Right renal pelvis (tissue), 4 donors: ENCODE measurements at regions not wholly inside any gene's neighbourhood (a gene's known extent, or its start where the extent isn't known, plus 50 kb on each side); places are given as distances from the start of the nearest gene placed in this dataset.

Experiments
- DNase-seq, 4 donors: peaks; one replicate each; pipeline ENCODE4 v3.0.0-alpha.2; 2013; ENCODE audit warnings: low read depth in 4 of 4, low spot score in 3 of 4, missing footprints in 1 of 4

GRCh38 chr16:6047325-6047724 is 949.7 kb upstream of the EEF2KMT start:
- DNase-seq: no peak

- no peak for DNase-seq
These were observed 941.5 kb upstream of the EEF2KMT start for GRCh38 chr16:6038941-6039645.

GRCh38 chr16:6035161-6035560 is 937.6 kb upstream of the EEF2KMT start:
- no peak for DNase-seq

GRCh38 chr16:6034511-6034910 is 936.9 kb upstream of the EEF2KMT start:
- no peak for DNase-seq

- DNase-seq: no peak
These were observed 934.8 kb upstream of the EEF2KMT start for GRCh38 chr16:6032438-6032837.

- no peak for DNase-seq
These were observed 934.0 kb upstream of the EEF2KMT start for GRCh38 chr16:6031567-6031966.

- DNase-seq: no peak
These were observed 933.5 kb upstream of the EEF2KMT start for GRCh38 chr16:6031102-6031501.

GRCh38 chr16:6027733-6028132 is 930.1 kb upstream of the EEF2KMT start:
- no peak for DNase-seq

- DNase-seq: no peak
These were observed 925.9 kb upstream of the EEF2KMT start for GRCh38 chr16:6023449-6023848.

GRCh38 chr16:6021276-6021943 is 923.8 kb upstream of the EEF2KMT start:
- no peak for DNase-seq

- DNase-seq: no peak
These were observed 922.8 kb upstream of the EEF2KMT start for GRCh38 chr16:6020162-6020985.

GRCh38 chr16:6019490-6019991 is 921.9 kb upstream of the EEF2KMT start:
- DNase-seq: no peak

- no peak for DNase-seq
These were observed 921.4 kb upstream of the EEF2KMT start for GRCh38 chr16:6018848-6019489.

GRCh38 chr16:6016530-6017184 is 919.1 kb upstream of the EEF2KMT start:
- peak in 3 of 4 donors; percentile 26 to 38 (median 28) for DNase-seq

GRCh38 chr16:6012716-6013115 is 915.1 kb upstream of the EEF2KMT start:
- DNase-seq: no peak

GRCh38 chr16:6009151-6009550 is 911.6 kb upstream of the EEF2KMT start:
- DNase-seq: no peak

GRCh38 chr16:6008670-6009069 is 911.1 kb upstream of the EEF2KMT start:
- no peak for DNase-seq

GRCh38 chr16:5993356-5993755 is 895.8 kb upstream of the EEF2KMT start:
- DNase-seq: no peak

- DNase-seq: no peak
These were observed 885.4 kb upstream of the EEF2KMT start for GRCh38 chr16:5982979-5983378.

GRCh38 chr16:5979905-5980550 is 882.4 kb upstream of the EEF2KMT start:
- no peak for DNase-seq
